Keratinocyte (primary cell): ENCODE measurements at regions not wholly inside any gene's neighbourhood (a gene's known extent, or its start where the extent isn't known, plus 50 kb on each side); places are given as distances from the start of the nearest gene placed in this dataset.

Source experiments
- EZH2 ChIP-seq: IDR thresholded peaks from one replicate; pipeline ENCODE4 v1.6.1; 2012; ENCODE audit warnings: inconsistent platforms, mild to moderate bottlenecking, low read length, moderate library complexity
- TF ChIP-seq, protein P1 (sequence below), 3 experiments: IDR thresholded peaks in 1 of 3; conservative IDR thresholded peaks in 1 of 3; optimal IDR thresholded peaks in 1 of 3; 2 replicates in 2 of 3; 3 replicates in 1 of 3; pipeline versions ENCODE3 to v1.5.1; 2011; ENCODE audit warnings: low read length in 3 of 3, mild to moderate bottlenecking in 3 of 3, moderate library complexity in 2 of 3, control low read depth in 1 of 3, inconsistent platforms in 1 of 3; ENCODE audit not compliant: insufficient read depth in 2 of 3; ENCODE audit errors: extremely low read depth in 1 of 3

DNA sequence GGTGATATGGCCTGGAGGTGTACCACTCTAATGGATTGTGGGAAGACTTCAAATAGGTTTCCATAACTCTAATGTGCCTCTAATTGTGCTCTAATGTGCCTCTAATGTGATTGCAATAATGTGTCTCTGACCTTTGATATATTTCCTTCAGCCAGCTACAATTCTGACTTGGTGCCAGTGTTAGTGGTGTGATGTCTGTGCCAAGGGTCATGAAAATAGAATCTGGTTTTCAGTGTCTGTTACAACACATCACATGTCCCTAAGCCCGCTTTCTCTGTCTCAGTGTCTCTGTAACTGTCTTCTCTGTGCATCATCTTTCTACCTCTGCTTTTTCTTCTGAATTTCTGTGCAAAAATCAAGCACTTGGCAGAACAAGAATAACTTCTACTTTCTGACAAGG is 77.2 kb upstream of the ECI2 start:
- TF ChIP-seq, protein P1, sequence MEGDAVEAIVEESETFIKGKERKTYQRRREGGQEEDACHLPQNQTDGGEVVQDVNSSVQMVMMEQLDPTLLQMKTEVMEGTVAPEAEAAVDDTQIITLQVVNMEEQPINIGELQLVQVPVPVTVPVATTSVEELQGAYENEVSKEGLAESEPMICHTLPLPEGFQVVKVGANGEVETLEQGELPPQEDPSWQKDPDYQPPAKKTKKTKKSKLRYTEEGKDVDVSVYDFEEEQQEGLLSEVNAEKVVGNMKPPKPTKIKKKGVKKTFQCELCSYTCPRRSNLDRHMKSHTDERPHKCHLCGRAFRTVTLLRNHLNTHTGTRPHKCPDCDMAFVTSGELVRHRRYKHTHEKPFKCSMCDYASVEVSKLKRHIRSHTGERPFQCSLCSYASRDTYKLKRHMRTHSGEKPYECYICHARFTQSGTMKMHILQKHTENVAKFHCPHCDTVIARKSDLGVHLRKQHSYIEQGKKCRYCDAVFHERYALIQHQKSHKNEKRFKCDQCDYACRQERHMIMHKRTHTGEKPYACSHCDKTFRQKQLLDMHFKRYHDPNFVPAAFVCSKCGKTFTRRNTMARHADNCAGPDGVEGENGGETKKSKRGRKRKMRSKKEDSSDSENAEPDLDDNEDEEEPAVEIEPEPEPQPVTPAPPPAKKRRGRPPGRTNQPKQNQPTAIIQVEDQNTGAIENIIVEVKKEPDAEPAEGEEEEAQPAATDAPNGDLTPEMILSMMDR (optimal IDR thresholded peaks at IDR 0.05 in 1 of 3, IDR thresholded peaks at IDR 0.05 in 1 of 3, conservative IDR thresholded peaks at IDR 0.05 in 1 of 3; ENCODE audit: extremely low read depth in 1 of 3, insufficient read depth in 2 of 3, low read length in 3 of 3), result no peak
- no peak for TF ChIP-seq EZH2
